ENCODE measurements at regions not wholly inside any gene's neighbourhood (a gene's known extent, or its start where the extent isn't known, plus 50 kb on each side); places are given as distances from the start of the nearest gene placed in this dataset.

DNA sequence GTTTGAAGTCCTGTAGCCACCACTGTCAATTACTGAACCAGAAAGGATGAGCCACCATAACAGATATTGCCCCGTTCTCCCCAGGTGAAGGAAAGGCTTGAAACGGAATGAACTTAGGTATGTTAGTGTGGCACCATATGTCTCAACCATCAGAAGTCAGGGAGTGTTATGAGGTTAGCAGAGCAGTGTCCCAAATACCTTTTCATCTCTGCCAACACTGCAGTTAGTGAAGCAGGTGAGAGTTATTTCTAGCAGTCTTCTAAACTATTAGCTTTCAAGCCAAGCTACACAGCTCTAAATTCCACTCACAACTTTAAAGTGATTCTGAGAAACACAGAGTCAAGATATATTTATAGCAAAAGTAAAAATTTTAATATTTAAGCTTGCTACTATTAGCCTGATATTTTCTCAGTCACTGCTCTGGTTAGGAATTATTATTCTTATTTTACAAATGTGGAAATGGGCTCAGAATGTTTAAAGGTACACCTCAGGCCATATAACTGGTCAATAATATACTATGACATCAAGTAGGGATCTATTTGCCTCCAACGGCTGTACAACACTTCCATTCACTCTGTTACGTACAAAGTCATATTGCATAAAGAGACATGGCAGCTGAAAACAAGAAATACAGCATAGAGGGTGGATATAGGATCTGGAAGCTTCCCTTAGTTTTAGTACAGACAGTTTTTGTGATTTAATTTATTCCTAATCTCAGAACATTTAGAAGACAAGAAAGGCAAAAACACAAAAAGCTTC lies 1527.1 kb upstream of the PRR20A start:
- no peak overlapping the region for H3K4me3 ChIP-seq (ENCODE audit: low read depth, low read length)
- TF ChIP-seq, protein P1, sequence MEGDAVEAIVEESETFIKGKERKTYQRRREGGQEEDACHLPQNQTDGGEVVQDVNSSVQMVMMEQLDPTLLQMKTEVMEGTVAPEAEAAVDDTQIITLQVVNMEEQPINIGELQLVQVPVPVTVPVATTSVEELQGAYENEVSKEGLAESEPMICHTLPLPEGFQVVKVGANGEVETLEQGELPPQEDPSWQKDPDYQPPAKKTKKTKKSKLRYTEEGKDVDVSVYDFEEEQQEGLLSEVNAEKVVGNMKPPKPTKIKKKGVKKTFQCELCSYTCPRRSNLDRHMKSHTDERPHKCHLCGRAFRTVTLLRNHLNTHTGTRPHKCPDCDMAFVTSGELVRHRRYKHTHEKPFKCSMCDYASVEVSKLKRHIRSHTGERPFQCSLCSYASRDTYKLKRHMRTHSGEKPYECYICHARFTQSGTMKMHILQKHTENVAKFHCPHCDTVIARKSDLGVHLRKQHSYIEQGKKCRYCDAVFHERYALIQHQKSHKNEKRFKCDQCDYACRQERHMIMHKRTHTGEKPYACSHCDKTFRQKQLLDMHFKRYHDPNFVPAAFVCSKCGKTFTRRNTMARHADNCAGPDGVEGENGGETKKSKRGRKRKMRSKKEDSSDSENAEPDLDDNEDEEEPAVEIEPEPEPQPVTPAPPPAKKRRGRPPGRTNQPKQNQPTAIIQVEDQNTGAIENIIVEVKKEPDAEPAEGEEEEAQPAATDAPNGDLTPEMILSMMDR (IDR thresholded peaks at IDR 0.05; ENCODE audit: low read depth, low read length, missing control alignments): no peak
- DNase-seq (ENCODE audit: low read depth): no peak

DNA sequence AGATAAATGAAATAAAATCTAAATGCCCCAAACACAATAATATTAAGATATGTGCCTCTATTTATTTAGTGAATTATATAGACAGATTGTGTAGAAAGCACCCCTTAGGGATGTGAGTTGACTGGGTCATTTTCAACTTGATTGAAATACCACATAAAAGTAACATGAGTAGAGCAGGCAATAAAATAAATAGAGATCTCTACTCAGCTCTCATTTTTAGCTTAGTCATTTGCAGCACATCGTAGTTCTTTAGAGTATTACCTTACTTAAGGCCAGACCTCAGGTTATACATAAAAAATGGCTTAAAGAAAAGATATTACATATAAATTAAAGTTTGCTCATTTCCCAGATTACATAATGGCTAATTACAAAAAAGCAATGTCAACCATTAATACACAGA lies 1525.6 kb upstream of the PRR20A start:
- no peak for DNase-seq (ENCODE audit: low read depth)
- no peak overlapping the region for H3K4me3 ChIP-seq (ENCODE audit: low read depth, low read length)
- TF ChIP-seq, protein P1 (IDR thresholded peaks at IDR 0.05; ENCODE audit: low read depth, low read length, missing control alignments): no peak

DNA sequence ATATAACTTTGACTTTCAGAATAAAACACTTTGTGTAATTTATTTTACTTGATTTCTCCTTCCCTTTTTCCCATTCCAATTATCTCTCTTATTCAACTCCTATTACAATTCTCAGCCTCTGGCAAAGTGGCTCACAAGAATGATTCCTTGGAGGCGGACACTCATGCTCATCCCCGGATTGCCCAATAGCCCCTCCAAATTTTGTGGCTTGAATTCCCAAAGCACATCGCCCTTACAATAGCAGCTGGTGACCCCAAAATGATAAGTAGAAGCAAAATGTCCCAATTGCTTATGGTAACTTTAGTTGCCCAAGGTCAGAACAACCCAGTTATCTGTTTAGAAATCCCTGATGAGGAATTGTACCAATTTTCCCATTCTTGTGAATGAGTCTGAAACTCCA lies 1523.5 kb upstream of the PRR20A start:
- DNase-seq (ENCODE audit: low read depth): no peak
- no peak overlapping the region for H3K4me3 ChIP-seq (ENCODE audit: low read depth, low read length)
- TF ChIP-seq, protein P1 (IDR thresholded peaks at IDR 0.05; ENCODE audit: low read depth, low read length, missing control alignments): no peak

DNA sequence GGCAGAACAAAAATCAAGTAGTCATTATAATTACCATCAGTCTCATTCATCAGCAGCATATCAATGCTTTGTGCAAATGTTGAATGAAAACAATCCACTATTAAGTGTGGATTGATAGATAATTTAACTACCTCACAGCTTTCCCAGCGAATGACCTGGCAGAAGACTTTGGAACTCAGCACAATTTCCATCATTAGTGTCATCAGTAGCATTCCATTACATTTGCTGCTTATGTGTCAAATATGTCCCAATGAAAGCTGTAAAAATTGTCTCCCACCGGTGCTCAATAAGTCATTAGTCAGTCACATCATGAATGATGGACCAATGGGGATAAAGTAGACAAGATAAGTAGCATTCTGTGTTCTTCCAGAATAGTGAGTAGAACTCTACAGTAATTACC lies 1513.5 kb upstream of the PRR20A start:
- TF ChIP-seq, protein P1 (IDR thresholded peaks at IDR 0.05; ENCODE audit: low read depth, low read length, missing control alignments): no peak
- no peak for DNase-seq (ENCODE audit: low read depth)
- no peak overlapping the region for H3K4me3 ChIP-seq (ENCODE audit: low read depth, low read length)

DNA sequence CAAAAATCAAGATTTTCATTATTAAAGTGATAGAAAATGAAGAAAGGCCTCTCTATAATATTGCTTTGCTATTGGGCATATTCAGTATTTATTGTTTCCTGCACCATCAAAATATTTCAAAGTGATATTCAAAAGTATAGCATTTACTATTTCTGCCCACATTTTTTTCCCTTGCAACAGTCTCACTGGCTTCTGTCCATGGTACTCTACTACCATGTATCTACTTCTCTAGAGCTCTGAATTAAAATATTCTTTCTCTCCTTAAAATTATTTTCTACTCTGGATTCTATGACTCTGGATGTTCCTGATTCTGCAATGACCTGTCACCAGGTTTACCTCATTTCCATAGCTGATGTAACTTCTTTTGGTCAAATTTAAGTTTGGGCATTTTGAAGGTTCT lies 1508.3 kb upstream of the PRR20A start:
- TF ChIP-seq, protein P1 (IDR thresholded peaks at IDR 0.05; ENCODE audit: low read depth, low read length, missing control alignments): no peak
- no peak for DNase-seq (ENCODE audit: low read depth)
- H3K4me3 ChIP-seq (ENCODE audit: low read depth, low read length): no peak overlapping the region

DNA sequence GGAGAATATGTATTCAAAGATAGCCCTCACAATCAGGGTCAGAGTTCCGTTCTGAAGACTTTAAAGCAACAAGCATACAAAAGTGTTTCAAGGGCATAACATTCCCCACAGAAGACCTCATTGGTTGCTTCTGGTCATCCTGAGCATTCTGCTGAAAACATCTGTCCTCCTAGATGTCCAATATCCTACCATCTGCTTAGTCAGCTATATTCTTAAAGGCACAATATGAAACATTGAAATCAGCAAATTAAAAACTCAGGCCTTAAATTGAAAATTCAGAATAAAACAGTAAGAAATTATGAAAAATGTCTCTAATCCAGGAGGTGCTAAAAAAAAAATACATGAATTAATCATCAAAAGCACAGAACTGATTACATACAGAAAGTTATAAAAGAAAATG lies 1491.2 kb upstream of the PRR20A start:
- H3K4me3 ChIP-seq (ENCODE audit: low read depth, low read length): no peak overlapping the region
- TF ChIP-seq, protein P1 (IDR thresholded peaks at IDR 0.05; ENCODE audit: low read depth, low read length, missing control alignments): no peak
- no peak for DNase-seq (ENCODE audit: low read depth)

GRCh38 chr13:55652657-55653056 lies 1488.1 kb upstream of the PRR20A start:
- no peak for DNase-seq (ENCODE audit: low read depth)
- H3K4me3 ChIP-seq (ENCODE audit: low read depth, low read length): no peak overlapping the region
- TF ChIP-seq, protein P1 (IDR thresholded peaks at IDR 0.05; ENCODE audit: low read depth, low read length, missing control alignments): no peak
